Tibial nerve (tissue), 3 donors: ENCODE measurements at regions not wholly inside any gene's neighbourhood (a gene's known extent, or its start where the extent isn't known, plus 50 kb on each side); places are given as distances from the start of the nearest gene placed in this dataset.

Source experiments
- CTCF ChIP-seq, 5 experiments: fragments of 200-600 bp in 3 of 5; fragments of 450-650 bp in 2 of 5; sonication (generic) in 3 of 5; IDR thresholded peaks; one replicate each; pipeline ENCODE4 v1.5.1; 2016 to 2019; ENCODE audit warnings: antibody characterized with exemption in 5 of 5, mild to moderate bottlenecking in 3 of 5, moderate library complexity in 2 of 5
- POLR2A ChIP-seq, 2 donors: fragments of 450-650 bp; IDR thresholded peaks; one replicate each; pipeline ENCODE4 v1.6.1; 2017; ENCODE audit warnings: antibody characterized with exemption in 2 of 2, mild to moderate bottlenecking in 2 of 2, moderate library complexity in 2 of 2

DNA sequence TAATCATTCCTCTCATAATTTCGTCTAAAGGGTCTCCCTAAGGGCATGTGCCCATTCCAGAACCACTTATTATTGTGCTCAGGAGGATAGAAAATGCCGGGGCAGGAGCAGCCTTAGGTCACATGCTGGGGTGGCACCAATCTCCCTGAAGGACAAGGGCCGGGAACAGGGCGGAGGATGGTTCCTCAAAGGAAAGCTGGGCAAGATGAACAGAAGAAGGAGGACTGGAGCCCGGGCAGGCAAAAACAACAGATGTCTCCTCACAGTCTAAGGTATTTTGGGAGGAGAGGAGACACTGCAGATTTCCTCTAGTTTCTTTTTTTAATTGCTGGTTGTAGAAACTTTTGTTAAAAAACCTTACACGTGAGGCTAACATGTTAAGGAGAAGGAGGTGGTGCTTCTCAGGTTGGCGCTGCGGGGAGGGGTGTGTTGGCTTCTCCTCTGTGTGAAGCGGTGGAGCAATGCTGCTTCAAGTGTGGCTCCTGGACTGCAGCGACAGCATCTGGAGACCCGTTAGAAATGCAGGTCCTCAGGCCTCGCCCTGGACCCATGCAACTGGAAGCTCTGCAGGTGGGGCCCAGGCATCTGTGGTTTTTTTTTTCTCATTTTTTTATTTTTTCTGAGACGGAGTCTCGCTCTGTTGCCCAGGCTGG is 164.8 kb downstream of the AACS start:
- TF ChIP-seq CTCF (IDR thresholded peaks at IDR 0.05) (no peak), POLR2A (IDR thresholded peaks at IDR 0.05) (no peak)
